ENCODE measurements at regions not wholly inside any gene's neighbourhood (a gene's known extent, or its start where the extent isn't known, plus 50 kb on each side); places are given as distances from the start of the nearest gene placed in this dataset.

GRCh38 chr2:19288291-19288690 lies 70.1 kb downstream of the OSR1 start:
- no peaks in the 10 kb centered on the region for H4K20me1 ChIP-seq (ENCODE audit: insufficient read depth, low read length, poor library complexity, severe bottlenecking)
- H3F3A ChIP-seq (ENCODE audit: low read depth), result no peaks in the 10 kb centered on the region
- no peaks in the 10 kb centered on the region for H3K36me3 ChIP-seq (ENCODE audit: insufficient read depth, low read length)
- no peak overlapping the region for H3K4me3 ChIP-seq (ENCODE audit: low read length, poor library complexity, severe bottlenecking)
- H3K4me2 ChIP-seq (ENCODE audit: low read depth, low read length, poor library complexity, severe bottlenecking), result no peak overlapping the region
- no peak for TF ChIP-seq EZH2phosphoT487 (IDR thresholded peaks at IDR 0.05; ENCODE audit: borderline replicate concordance)
- TF ChIP-seq, protein P1, sequence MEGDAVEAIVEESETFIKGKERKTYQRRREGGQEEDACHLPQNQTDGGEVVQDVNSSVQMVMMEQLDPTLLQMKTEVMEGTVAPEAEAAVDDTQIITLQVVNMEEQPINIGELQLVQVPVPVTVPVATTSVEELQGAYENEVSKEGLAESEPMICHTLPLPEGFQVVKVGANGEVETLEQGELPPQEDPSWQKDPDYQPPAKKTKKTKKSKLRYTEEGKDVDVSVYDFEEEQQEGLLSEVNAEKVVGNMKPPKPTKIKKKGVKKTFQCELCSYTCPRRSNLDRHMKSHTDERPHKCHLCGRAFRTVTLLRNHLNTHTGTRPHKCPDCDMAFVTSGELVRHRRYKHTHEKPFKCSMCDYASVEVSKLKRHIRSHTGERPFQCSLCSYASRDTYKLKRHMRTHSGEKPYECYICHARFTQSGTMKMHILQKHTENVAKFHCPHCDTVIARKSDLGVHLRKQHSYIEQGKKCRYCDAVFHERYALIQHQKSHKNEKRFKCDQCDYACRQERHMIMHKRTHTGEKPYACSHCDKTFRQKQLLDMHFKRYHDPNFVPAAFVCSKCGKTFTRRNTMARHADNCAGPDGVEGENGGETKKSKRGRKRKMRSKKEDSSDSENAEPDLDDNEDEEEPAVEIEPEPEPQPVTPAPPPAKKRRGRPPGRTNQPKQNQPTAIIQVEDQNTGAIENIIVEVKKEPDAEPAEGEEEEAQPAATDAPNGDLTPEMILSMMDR (conservative IDR thresholded peaks at IDR 0.05; ENCODE audit: low read length), result no peak
- no peak overlapping the region for H2AFZ ChIP-seq (ENCODE audit: low read length)
- no peaks in the 10 kb centered on the region for H3K9me3 ChIP-seq (ENCODE audit: insufficient read depth, low read depth, low read length)
- H3K79me2 ChIP-seq (ENCODE audit: insufficient read depth, low read length), result no peaks in the 10 kb centered on the region
- H3K9ac ChIP-seq (ENCODE audit: low read depth, low read length, poor library complexity, severe bottlenecking), result no peak overlapping the region
- H3K9me2 ChIP-seq (replicated peaks; ENCODE audit: low read depth, low read length), result no peaks in the 10 kb centered on the region
- no peaks in the 10 kb centered on the region for H3K4me1 ChIP-seq (ENCODE audit: insufficient read depth, low read length, poor library complexity, severe bottlenecking)
- no peaks in the 10 kb centered on the region for H3K27me3 ChIP-seq (ENCODE audit: insufficient read depth, low read length, poor library complexity, severe bottlenecking)

- Histone ChIP-seq H4K20me1 (ENCODE audit: insufficient read depth, low read length, poor library complexity, severe bottlenecking) (no peaks in the 10 kb centered on the region), H3K36me3 (ENCODE audit: insufficient read depth, low read length) (no peaks in the 10 kb centered on the region)
- TF ChIP-seq, protein P1 (conservative IDR thresholded peaks at IDR 0.05; ENCODE audit: low read length), result no peak
- TF ChIP-seq EZH2phosphoT487 (IDR thresholded peaks at IDR 0.05; ENCODE audit: borderline replicate concordance), result no peak
Observed at GRCh38 chr2:19287324-19287723, 71.1 kb downstream of the OSR1 start.

GRCh38 chr2:19282305-19282704 lies 76.1 kb downstream of the OSR1 start:
- H3K9ac ChIP-seq (ENCODE audit: low read depth, low read length, poor library complexity, severe bottlenecking), result no peak overlapping the region
- H3K36me3 ChIP-seq (ENCODE audit: insufficient read depth, low read length), result no peaks in the 10 kb centered on the region
- no peaks in the 10 kb centered on the region for H3K79me2 ChIP-seq (ENCODE audit: insufficient read depth, low read length)
- no peaks in the 10 kb centered on the region for H3K9me3 ChIP-seq (ENCODE audit: insufficient read depth, low read depth, low read length)
- H3K4me1 ChIP-seq (ENCODE audit: insufficient read depth, low read length, poor library complexity, severe bottlenecking), result no peaks in the 10 kb centered on the region
- no peak for TF ChIP-seq EZH2phosphoT487 (IDR thresholded peaks at IDR 0.05; ENCODE audit: borderline replicate concordance)
- TF ChIP-seq, protein P1 (conservative IDR thresholded peaks at IDR 0.05; ENCODE audit: low read length), result no peak
- H3K4me3 ChIP-seq (ENCODE audit: low read length, poor library complexity, severe bottlenecking), result no peak overlapping the region
- no peaks in the 10 kb centered on the region for H3K9me2 ChIP-seq (replicated peaks; ENCODE audit: low read depth, low read length)
- no peaks in the 10 kb centered on the region for H3K27me3 ChIP-seq (ENCODE audit: insufficient read depth, low read length, poor library complexity, severe bottlenecking)
- no peaks in the 10 kb centered on the region for H4K20me1 ChIP-seq (ENCODE audit: insufficient read depth, low read length, poor library complexity, severe bottlenecking)
- H2AFZ ChIP-seq (ENCODE audit: low read length), result no peak overlapping the region
- H3F3A ChIP-seq (ENCODE audit: low read depth), result no peaks in the 10 kb centered on the region
- no peak overlapping the region for H3K4me2 ChIP-seq (ENCODE audit: low read depth, low read length, poor library complexity, severe bottlenecking)

More at GRCh38 chr2:19287324-19287723, 71.1 kb downstream of the OSR1 start:
- no peak overlapping the region for H3K9ac ChIP-seq (ENCODE audit: low read depth, low read length, poor library complexity, severe bottlenecking)
- H2AFZ ChIP-seq (ENCODE audit: low read length), result no peak overlapping the region
- H3K27me3 ChIP-seq (ENCODE audit: insufficient read depth, low read length, poor library complexity, severe bottlenecking), result no peaks in the 10 kb centered on the region
- no peak overlapping the region for H3K4me3 ChIP-seq (ENCODE audit: low read length, poor library complexity, severe bottlenecking)
- H3K79me2 ChIP-seq (ENCODE audit: insufficient read depth, low read length), result no peaks in the 10 kb centered on the region
- H3F3A ChIP-seq (ENCODE audit: low read depth), result no peaks in the 10 kb centered on the region
- no peaks in the 10 kb centered on the region for H3K4me1 ChIP-seq (ENCODE audit: insufficient read depth, low read length, poor library complexity, severe bottlenecking)
- H3K4me2 ChIP-seq (ENCODE audit: low read depth, low read length, poor library complexity, severe bottlenecking), result no peak overlapping the region
- H3K9me3 ChIP-seq (ENCODE audit: insufficient read depth, low read depth, low read length), result no peaks in the 10 kb centered on the region
- H3K9me2 ChIP-seq (replicated peaks; ENCODE audit: low read depth, low read length), result no peaks in the 10 kb centered on the region

Data from Loucy (cell line).